ENCODE measurements at regions not wholly inside any gene's neighbourhood (a gene's known extent, or its start where the extent isn't known, plus 50 kb on each side); places are given as distances from the start of the nearest gene placed in this dataset.
"Not testable (repeated sequence)": the region's sequence is repeated elsewhere in the genome, so short reads cannot be mapped to it uniquely, and the experiment has no call there.

DNA sequence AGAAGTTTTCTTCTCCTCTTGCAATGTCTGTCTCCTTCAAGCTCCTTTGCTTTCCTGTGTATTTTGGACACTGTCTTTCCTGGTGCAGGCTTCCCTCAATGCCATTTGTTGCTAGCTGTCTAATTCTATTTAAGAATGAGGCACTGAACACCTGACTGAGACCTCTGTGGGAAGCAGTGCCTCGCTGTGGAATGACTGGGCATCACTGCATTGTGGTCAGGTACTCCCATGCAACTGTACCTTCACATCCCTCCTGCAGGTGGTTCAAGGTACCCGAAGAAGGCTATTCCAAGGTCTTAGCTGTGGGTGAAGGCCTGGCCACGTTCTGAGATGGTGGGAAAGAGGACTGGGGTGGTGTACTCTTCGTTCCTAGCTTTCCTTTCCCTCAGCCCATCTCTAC lies 152.8 kb upstream of the CTAGE1 start:
- DNase-seq, result no peak

DNA sequence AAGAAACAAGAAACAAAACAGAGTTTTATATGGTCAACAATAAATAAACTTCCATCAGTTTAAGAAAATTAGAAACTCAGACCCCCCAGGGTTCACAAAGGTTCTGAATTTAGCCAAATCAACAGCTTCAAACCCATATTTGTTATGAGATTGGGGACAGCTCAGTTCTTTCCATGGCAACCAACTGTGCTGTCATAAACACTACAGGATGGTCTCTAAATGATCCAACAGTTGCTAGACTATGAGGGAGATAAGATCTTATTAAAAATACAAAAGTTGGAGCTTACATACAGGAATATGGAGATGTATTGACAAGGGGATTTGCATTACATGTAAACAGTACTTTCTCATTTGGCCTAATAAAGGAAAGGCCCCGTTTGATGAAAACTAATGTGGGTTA lies 154.6 kb upstream of the CTAGE1 start:
- no peak for DNase-seq

DNA sequence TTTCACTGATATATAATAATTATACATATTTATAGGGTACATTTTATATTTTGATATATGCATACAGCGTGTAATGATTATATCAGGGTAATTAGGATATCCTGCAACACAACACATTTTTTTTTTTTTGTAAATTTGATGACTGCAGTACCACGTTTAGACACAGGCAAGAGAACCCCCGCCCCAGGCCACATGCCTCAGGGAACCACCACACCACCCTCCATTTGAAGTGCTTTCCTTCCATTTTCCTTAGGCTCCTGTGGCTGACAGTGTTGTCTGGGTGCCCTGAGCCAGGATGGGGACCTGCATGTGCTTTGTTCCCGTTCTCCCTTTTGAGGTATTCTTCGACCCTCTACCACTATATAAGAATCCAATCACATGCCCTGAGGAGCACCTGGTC lies 161.6 kb upstream of the CTAGE1 start:
- no peak for DNase-seq

DNA sequence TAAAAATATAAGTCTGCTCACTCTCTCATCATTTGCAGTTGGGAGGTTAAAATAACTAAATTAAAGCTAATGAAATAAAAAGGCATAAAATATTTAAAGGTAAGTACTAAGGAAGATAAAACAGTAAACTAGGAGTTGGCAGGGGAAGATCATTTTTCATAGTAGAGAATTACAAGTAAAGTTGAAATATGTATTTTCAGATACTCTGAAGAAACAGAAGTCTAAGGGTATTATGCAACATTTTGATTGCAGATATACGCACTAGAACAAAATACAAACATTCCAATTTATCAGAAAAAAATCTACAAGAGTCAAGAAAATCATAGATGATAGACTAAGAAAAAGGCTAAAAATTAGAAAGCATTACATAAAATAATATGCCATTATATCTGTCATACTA lies 167.6 kb upstream of the CTAGE1 start:
- DNase-seq, result no peak

DNA sequence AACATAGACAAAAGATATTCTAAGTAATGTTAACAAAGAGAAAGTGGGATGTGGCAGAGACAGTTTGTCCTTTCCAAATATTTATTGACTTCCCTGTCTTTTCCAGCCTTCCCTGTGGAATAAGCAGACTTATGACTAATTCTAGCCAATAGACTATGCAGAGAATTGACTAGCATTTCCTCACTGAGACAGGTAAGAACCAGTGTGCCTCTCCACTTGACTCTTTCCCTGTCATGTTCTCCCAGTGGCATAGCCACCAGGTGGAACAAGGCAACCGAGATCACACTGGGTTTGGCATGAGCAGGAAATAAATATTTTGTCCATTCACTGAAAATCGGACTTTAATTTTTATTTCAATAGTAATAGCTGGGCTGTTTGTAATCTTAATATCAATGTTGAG lies 168.1 kb upstream of the CTAGE1 start:
- DNase-seq, result no peak

DNA sequence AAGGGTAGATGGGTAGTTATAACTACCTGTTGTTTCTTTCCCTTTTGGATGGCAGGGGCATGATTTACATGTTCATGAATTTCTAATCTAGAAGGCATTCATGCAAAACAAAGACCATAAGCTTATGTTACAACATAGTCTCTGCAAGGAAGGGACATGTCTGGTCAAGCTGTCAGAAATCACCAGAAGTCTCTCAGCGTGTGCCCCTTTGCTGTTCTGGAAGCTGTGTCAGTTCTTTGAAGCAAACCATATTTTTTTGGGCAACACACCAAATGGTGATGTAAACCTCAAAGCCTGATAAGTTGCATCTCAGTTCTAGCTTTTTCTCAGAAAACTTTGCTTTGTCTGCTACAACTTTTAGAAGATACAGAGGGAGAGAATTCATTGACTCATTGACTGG lies 173.5 kb upstream of the CTAGE1 start:
- no peak for DNase-seq

DNA sequence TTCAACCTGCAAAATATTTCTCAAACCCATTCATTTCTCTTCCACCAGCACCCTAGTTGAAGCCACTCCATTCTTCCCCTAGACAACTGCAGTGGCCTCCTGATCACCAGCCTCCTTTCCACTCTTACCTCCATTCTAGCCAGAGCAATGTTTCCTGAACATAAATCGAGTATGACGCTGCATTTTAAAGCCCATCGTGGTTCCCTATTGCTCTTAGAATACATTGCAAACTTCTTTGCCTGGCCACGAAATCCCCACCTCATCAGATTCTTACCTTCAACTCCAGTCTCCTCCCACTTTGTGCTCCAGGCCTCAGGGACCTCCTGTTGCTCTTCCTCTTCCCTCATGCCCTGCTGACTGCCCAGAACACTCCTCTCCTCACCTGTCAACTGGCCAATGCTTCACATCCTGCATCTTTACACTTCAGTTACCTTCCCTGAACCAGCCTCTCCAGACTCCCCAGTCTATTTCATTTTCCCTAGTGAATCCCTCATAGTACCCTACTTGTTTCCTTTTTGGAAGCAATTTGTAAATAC lies 176.5 kb upstream of the CTAGE1 start:
- DNase-seq, result no peak

DNA sequence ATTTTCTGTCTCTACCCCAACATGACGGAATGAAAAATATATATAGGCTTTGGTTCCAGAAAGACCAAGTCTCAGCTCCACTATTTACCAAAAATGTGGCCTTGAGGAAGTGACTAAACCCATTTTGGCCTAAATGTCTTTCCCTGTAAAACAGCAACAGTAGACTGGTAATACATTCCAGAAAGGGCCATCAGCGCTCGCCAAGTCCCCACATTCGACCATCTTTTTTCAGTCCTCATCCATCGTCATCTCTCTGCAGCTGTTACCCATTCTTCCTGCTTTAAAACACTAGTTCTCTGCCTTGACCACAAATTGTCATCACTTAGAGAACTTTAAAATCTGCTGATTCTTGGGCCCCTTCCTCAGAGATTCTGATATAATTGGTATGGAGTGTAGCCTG lies 183.8 kb upstream of the CTAGE1 start:
- no peak for DNase-seq

DNA sequence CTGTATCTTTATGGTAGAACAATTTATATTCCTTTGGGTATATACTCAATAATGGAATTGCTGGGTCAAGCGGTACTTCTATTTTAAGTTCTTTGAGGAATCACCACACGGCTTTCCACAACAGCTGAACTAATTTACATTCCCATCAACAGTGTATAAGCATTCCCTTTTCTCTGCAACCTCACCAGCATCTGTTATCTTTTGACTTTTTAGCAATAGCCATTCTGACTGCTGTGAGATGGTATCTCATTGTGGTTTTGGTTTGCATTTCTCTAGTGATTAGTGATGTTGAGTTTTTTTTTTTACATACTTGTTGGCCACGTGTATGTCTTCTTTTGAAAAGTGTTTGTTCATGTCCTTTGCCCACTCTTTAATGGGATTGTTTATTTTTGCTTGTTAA lies 184.7 kb upstream of the CTAGE1 start:
- DNase-seq, result not testable (repeated sequence)

DNA sequence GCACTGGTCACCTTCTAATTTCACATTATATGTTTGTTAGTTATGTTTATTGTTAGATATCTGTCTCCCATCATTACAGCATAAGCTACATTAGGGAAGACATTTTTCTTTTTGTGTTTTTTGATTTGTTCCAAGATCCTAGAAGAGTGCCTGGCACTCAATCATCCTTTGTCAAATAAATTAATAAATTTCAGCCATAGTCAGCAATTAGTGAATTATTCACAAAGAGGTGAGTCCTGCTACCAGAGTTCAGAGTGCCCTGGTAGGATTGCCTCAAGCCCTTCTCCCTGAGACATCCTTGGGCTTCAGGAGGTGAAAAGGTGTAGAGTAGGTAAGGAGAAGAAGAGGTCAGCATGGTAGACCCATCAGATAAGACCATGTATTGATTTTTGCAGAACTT lies 186.2 kb upstream of the CTAGE1 start:
- no peak for DNase-seq

DNA sequence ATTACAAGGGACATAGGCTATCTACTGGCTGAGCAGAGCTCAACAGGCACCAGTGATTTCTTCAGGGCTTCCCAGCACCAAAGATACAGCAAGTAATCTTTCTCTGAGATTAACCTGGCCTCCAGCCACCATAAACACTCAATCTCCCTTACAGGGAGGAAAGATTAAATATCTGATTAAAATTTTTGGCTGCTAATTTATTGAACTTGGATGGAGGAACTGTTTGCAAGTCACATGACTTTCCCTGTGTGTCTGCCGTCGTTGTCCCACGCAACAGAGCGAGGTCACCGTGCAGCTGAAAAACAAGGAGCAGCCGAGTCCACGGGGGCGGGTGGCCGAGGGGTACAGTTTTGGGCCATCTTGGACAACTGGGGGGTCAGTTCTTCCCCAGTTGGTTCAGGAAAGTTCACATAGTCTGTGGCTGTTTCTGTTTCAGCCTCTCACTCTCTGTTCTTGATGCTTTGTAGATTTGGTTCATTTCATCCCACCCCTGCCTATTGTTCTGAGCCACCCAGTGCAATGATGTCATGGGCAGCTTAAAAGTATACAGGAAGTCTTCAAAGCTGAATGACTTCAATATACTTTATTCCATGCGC lies 186.8 kb upstream of the CTAGE1 start:
- DNase-seq, result no peak

DNA sequence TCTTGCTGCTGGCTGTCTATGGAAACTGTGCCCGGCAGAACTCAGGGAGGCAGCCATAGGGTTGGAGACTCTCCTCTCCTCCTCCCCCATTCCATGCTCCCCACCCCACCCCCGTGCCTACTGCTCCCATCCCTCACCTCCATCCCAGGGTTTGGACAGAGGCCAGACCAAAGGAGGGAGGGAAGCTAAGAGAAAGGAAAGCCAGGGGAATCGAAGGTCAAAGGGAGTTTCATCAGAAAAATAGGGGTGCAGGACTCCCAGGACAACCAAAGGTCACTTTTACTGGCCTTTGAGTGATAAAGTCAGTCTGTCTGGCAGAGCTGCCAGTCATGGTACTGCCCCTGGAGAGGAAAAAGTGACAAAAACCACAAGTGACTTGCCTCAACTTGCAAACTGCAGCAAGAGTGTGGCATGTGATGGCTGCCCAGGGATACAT lies 187.3 kb upstream of the CTAGE1 start:
- DNase-seq, result no peak

DNA sequence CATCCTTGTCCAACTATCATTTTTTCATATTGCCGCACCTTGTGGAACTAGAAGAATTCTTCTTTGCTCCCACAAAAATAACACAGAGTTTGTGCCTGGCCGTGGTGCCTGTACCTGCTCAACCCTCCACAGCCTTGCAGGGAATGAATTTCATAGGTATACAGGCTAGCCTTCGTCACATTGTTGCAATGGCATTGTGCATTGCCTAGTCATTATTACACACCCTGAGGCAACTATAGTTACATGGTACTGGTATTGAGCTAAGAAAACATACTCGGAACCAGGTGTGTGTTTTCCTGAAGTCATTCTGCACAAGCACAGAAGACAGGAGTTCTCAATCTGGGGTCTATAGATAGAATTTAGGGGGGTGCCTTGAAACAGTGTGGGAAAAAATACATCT lies 188.0 kb upstream of the CTAGE1 start:
- no peak for DNase-seq

DNA sequence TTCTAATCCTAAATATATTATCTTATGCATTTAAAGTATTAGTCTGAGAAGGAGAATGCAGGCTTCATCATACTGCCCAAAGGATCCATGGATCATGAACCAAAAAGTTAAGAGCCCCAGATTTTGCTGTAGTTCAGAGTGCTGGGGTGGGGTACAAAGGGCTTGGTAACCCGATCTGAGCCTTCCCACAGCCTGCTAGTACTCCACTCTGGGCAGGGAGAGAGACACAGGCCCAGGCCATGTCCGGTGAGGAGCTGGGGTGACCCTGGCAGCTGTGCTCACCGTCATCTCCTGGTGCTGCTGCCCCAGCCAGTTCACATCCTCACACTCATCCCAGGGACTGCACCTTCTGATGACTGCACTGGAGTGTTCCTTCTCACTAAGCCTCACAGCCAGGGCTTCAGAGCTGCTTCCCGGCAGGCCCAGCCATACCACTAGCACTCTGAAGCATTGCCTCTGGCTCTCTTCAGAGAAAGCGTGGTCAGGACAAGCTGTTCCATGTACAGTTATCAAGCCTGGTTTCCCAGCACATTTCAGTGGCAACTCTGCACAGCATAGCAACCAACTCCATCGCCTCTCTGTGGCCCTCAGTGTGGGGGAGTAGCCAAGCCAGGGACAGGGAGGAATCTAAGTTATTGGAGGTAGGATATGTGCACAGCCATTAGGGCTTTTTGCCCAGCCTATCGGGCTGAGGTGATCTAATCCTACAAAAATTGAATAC lies 189.0 kb upstream of the CTAGE1 start:
- DNase-seq, result no peak

DNA sequence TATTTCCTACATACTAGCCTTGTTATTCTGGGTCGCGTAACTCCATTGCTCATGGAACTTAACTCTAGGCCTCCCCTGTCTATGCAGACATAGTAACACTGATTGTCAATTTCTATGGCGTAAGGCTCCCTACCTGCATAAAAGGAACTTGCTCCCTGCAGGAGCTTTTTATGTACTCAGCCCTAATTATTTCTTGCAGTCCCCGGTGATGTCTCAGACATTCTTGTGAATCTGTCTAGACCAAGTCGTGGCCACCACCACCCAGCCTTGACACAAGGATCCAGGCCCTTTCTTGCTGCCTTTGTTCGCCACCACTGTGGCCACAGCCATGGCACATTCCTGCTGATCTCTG lies 189.5 kb upstream of the CTAGE1 start:
- DNase-seq, result no peak

DNA sequence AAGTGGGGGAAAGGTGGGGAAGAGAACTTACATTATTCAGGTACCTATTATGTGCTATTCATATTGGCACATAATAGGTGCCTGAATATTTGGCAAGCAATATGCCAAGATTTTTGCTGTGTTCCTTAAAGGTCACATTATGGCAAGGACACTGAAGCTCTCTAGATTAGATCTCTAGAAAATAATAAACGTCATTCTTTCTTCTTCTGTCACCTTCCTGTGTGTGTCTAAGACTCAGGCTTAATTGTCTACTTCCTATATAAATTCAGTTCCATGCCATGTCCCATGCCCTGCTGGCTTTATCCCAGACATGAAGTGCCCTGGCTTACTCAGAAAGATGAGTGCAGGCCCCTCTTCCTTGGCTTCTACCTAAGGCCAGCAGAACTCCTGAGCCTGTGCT lies 191.1 kb upstream of the CTAGE1 start:
- DNase-seq, result no peak

DNA sequence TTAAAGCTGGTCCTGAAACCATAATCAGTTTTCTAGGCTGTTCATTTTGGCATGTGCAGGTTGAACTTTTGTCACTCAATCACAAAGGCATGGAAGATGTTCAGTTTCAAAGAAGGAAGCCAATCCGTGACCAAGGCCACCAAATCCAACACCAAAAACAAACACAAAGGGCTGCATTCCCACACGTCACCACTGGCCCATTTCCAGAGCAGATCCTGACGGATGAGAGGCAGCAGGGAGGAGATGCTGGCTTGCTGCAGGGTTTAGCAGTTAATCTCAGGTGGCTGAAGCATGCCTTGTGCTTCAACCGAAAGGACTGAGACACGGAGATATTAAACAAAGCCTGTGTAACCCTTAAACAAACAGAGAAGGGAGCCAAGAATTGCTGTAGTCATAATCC lies 191.9 kb upstream of the CTAGE1 start:
- no peak for DNase-seq

DNA sequence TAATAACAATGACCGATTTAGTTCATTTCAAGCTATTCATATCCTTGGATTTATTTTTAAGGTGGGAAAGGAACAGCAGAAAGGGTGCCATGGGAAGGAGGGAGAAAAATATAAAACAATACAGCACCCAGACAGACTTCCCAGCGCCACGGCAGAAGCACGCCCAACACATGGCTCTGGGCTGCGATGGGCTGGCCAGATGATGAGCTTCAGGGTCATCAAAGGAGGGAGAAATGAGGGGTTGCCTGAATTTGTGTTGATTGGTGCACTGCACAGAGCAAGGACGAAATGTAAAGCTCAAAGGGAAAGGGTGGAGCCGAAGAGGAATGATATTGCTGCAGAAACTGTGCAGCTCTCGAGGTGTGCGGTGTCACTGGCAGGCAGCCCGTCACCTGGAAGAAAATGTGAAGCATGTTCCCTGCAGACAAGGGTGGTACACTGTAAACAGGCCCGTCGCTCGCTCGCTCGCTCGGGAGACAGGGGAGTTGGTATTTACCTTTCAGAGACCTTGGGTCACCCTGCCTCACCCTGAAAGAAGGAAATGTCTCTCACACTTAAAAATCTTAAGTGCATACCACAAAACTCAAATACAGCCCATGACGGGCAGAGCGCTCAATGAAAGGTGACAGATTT lies 195.5 kb upstream of the CTAGE1 start:
- no peak for DNase-seq

DNA sequence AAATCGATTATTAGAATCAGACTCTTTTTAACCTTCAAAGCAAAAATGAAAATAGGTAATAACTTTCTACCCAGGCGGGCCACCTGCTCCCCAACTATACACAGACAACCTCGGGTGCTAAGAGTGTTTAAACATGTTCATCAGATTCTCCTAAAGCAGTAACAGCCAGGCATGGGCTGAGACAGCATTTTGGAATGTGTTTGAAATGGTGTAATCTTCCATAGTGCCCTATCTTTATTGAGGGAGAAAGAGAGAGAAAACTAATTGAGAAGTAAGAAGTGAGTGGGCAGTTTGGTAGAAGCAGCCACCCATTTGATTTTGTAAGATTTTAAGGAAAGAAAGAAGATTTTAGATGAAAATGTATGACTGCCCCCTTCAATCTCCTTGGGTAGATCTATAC lies 196.1 kb upstream of the CTAGE1 start:
- DNase-seq, result no peak

DNA sequence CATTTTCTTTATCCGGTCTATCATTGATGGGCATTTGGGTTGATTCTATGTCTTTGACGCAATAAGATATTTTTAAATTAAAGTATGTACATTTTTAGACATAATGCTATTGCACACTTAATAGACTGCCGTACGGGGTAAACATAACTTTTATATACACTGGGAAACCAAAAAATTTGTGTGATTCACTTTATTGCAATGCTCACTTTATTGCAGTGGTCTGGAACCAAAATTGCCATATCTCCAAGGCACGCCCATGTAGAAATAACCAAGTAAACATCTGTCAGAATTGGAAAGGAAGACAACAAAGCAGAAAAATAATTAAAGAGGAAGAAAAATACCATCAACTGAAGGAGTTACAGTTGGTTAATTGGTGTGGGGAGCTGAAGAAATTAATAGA lies 205.8 kb upstream of the CTAGE1 start:
- DNase-seq, result no peak

DNA sequence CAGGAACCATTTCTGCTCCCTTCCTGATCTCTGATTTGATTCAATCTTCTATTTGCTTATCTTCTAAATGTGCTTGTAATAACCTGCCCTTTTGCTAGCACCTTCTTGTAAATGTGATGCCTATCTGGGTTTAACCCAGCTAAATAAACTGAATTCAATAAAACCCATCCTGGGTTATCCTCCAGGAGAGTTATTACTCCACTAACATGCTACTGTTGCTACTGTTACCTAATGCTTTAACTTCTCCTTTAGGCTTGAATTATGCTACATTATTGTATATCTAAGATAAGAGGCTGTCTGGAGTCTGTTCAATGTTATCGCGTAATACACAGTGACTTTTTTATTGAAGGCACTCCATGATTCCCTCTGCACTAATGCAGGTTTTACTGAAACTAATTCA lies 206.5 kb upstream of the CTAGE1 start:
- no peak for DNase-seq

DNA sequence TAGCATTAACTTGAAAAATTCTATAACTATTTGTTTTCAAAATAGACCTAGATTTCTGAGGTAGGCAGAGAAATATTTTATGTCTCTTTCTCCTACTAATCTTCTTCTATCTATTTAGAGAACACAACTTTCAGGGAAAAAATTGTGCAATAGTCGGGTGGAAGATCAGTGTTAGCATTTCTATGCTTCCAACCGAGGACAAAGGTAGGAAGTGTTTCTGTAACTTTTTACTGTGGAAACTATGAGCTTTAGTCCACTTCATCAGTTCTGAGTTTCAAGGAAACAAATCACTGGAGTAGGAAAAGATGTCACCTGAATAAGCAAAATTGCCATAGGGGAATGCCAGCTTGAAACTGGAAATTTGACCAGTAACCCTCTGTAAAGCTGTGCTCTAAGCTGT lies 207.7 kb upstream of the CTAGE1 start:
- no peak for DNase-seq

DNA sequence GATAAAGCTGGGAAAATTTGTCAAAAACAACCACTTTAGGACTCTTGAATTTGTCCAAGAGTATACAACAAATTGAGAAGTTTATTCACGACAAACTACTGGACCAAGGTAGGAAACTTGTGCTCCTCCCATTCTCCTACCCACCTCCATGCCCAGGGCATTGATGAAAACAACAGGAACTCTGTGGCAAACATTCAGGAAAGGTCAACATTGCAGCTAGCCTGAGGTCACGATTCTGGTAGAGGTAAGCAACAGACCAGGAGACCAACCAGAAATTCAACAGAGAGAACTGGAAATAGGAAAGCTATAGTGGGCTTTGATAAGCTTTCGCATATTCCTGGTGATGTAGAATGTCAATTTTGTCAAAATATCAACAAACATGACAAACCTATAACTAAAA lies 209.1 kb upstream of the CTAGE1 start:
- DNase-seq, result no peak

DNA sequence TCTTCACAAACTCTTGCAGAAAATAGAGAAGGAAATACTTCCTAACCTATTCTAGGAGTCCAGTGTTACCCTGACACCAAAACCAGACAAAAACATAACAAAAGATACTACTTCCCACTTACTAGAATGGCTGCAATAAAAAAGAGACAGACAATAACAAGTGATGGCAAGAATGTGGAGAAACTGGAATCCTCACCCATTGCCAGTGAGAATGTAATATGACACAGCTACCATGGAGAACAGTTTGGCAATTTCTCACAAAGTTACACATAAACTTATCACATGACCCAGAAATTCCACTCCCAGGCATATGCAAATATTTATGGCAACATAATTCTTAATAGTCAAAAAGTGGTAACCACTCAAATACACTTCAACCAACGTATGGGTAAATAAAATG lies 209.8 kb upstream of the CTAGE1 start:
- no peak for DNase-seq
